WI38 (cell line): ENCODE measurements at regions not wholly inside any gene's neighbourhood (a gene's known extent, or its start where the extent isn't known, plus 50 kb on each side); places are given as distances from the start of the nearest gene placed in this dataset.

Experiments
- H3K4me3 ChIP-seq: 2 replicates; pipeline ENCODE4 v1.5.1; 2011; ENCODE audit warnings: low read depth, mild to moderate bottlenecking, control low read depth, low read length
- CTCF ChIP-seq: IDR thresholded peaks from 2 replicates; pipeline ENCODE4 v1.5.1; 2012; ENCODE audit warnings: low read depth, mild to moderate bottlenecking, control low read depth, low read length

DNA sequence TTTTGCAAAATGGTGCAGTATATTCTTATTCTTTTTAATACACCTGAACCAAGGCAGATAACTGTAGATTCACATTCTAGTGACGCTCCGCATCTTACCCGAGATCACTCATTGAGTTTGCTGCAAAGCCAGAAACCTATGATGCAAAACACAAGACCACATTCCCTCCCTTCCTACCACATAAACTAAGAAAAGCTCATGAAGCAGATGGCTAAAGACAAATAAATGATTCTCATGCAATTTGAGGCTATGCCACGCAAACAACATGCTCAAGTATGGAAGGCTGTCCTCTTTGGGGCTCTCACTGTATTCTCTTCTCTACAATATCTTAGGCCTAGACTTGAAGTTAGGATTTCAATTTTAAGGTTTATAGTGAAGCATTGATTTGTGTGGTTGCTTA, 95.0 kb upstream of the BMPER start:
- TF ChIP-seq CTCF: no peak
- no peak overlapping the region for H3K4me3 ChIP-seq

- no peak overlapping the region for H3K4me3 ChIP-seq
- TF ChIP-seq CTCF: no peak
Measured at GRCh38 chr7:33813331-33813730, 92.0 kb upstream of the BMPER start.

DNA sequence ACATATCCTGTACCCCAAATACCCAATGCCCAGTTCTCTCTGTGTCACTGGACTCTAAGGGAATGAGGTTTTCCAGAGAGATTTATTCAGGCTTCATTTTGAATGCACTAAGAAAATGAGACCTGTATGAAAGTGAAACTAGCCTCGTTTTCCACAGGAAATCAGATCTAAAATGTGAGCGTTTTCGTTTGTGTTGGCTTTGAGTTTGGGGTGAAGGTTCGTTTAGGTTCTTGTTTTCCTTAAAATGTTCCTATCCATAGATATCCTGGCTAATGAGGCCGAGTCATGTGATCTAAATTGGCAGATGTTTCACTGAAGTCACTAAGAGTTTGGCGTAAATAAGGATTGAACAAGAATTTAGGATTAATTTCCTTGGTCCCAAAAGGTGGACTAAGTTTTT, 90.9 kb upstream of the BMPER start:
- no peak for TF ChIP-seq CTCF
- H3K4me3 ChIP-seq: peak overlapping the region; percentile 40

- no peak overlapping the region for H3K4me3 ChIP-seq
- TF ChIP-seq CTCF: no peak
Measured at GRCh38 chr7:33814936-33815335, 90.4 kb upstream of the BMPER start.

DNA sequence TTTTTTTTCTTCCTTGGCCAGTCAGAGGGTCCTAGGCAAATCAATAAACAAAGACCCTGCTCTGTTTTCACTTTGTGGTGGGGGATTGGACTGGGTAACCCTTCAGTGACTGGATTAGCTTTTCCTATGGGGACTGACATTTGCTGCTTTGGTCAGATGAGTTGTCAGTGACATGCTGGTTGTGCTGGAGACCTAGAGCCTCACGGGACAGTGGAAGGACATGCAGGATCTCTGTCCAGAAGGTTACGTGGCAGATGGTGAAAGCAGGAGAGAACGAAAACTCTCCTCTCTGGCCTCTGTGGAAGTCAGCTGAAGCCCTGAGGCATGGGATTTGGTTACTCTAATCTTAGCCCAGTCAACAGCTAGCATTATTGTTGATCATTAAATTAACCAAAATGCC, 90.0 kb upstream of the BMPER start:
- no peak for TF ChIP-seq CTCF
- H3K4me3 ChIP-seq: no peak overlapping the region

- no peak for TF ChIP-seq CTCF
- no peak overlapping the region for H3K4me3 ChIP-seq
Measured at GRCh38 chr7:33816106-33816505, 89.2 kb upstream of the BMPER start.

DNA sequence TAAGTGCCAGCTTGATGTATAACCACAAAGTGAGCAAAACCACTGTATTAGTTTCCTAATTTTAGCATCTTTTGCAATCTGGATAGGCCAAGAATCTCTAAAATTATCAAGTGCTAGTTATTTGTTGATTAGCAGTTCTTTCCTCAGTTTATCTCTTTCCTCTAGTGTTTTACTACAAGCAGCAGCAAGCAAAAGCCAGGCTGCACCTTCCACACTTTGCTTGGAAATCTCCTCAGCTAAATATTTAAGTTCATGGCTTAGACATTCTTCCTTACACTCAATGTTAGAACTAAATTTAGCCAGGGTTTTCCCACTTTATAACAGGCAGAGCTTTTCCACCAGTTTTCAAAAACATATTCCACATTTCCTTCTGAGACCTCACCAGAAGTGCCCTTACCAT, 85.7 kb upstream of the BMPER start:
- TF ChIP-seq CTCF: no peak
- H3K4me3 ChIP-seq: no peak overlapping the region
